ENCODE measurements at regions not wholly inside any gene's neighbourhood (a gene's known extent, or its start where the extent isn't known, plus 50 kb on each side); places are given as distances from the start of the nearest gene placed in this dataset.

- TF ChIP-seq POLR2AphosphoS5 (IDR thresholded peaks at IDR 0.05), result no peak
- no peak for TF ChIP-seq CTCF (IDR thresholded peaks at IDR 0.05)
Measured at GRCh38 chr6:79426625-79427278, 110.5 kb downstream of the LCA5 start.

Measured in gastroesophageal sphincter (tissue), 3 donors.